ENCODE measurements at regions not wholly inside any gene's neighbourhood (a gene's known extent, or its start where the extent isn't known, plus 50 kb on each side); places are given as distances from the start of the nearest gene placed in this dataset.
A peak's percentile ranks its signal among the peaks of the same experiment; 100 is the strongest.

DNA sequence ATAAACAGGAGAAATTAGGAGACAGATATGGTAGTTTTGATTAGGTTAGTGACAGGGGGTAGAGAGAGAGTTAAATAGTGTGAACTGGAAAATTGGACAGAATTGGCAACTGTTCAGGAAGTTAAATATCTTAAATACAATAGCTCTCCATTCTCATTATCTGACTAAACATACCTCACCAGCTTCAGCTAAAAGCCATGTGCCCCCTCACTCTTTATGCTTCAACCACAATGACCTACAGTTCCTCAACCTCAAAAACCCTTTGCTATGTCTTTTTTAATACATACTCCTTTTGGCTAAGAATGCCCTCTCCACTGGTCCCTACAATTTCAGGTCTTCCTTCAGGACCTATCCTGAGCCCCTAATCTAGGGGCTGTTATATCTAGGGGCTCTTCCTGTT, 740.2 kb upstream of the ZEB2 start:
- TF ChIP-seq, protein P1, sequence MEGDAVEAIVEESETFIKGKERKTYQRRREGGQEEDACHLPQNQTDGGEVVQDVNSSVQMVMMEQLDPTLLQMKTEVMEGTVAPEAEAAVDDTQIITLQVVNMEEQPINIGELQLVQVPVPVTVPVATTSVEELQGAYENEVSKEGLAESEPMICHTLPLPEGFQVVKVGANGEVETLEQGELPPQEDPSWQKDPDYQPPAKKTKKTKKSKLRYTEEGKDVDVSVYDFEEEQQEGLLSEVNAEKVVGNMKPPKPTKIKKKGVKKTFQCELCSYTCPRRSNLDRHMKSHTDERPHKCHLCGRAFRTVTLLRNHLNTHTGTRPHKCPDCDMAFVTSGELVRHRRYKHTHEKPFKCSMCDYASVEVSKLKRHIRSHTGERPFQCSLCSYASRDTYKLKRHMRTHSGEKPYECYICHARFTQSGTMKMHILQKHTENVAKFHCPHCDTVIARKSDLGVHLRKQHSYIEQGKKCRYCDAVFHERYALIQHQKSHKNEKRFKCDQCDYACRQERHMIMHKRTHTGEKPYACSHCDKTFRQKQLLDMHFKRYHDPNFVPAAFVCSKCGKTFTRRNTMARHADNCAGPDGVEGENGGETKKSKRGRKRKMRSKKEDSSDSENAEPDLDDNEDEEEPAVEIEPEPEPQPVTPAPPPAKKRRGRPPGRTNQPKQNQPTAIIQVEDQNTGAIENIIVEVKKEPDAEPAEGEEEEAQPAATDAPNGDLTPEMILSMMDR (IDR thresholded peaks at IDR 0.05) = no peak
- DNase-seq (no peak), ATAC-seq (no peak)
- Histone ChIP-seq H3K9me3 (no peaks in the 10 kb centered on the region), H3K4me3 (no peak overlapping the region), H3K36me3 (ENCODE audit: low read depth) (no peaks in the 10 kb centered on the region), H3K4me1 (ENCODE audit: low read depth) (no peaks in the 10 kb centered on the region)
- intact Hi-C loops (cut with DNase I, micrococcal nuclease) = no loop called here

- ATAC-seq (no peak), DNase-seq (no peak)
- TF ChIP-seq, protein P1 (IDR thresholded peaks at IDR 0.05) = no peak
- H3K4me3 ChIP-seq = no peak overlapping the region
- no peaks in the 10 kb centered on the region for H3K36me3 ChIP-seq (ENCODE audit: low read depth)
- intact Hi-C loops (cut with DNase I, micrococcal nuclease) = no loop called here
- no peaks in the 10 kb centered on the region for H3K9me3 ChIP-seq
- H3K4me1 ChIP-seq (ENCODE audit: low read depth) = no peaks in the 10 kb centered on the region
Measured at GRCh38 chr2:145258903-145259579, 739.1 kb upstream of the ZEB2 start.

DNA sequence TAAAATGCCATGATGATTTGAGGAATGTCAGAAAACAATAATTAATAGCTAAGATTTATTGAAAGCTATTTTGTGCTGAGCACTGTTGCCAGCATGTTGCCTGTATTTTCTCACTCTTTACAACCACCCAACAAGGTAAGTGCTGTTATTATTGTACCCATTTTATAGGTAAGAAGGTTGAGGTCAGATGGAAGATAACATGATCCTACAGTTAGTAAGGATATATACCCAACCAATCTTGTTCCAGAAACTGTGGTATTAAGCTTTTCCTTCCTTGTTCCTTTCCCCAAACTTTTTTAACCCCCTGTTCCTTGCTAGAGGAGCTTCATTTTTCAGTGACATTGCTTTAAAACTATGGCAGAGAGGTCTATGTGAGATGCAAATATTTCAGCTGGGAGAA, 738.0 kb upstream of the ZEB2 start:
- TF ChIP-seq, protein P1 (IDR thresholded peaks at IDR 0.05) = no peak
- DNase-seq (no peak), ATAC-seq (no peak)
- Histone ChIP-seq H3K36me3 (ENCODE audit: low read depth) (no peaks in the 10 kb centered on the region), H3K4me3 (no peak overlapping the region), H3K4me1 (ENCODE audit: low read depth) (no peaks in the 10 kb centered on the region), H3K9me3 (no peaks in the 10 kb centered on the region)
- intact Hi-C loops (cut with DNase I, micrococcal nuclease) = no loop called here

GRCh38 chr2:145256551-145256950, 736.6 kb upstream of the ZEB2 start:
- H3K4me1 ChIP-seq (ENCODE audit: low read depth) = no peaks in the 10 kb centered on the region
- no peaks in the 10 kb centered on the region for H3K36me3 ChIP-seq (ENCODE audit: low read depth)
- H3K4me3 ChIP-seq = no peak overlapping the region
- ATAC-seq = no peak
- DNase-seq = no peak
- intact Hi-C loops (cut with DNase I, micrococcal nuclease) = no loop called here
- no peaks in the 10 kb centered on the region for H3K9me3 ChIP-seq
- TF ChIP-seq, protein P1 (IDR thresholded peaks at IDR 0.05) = no peak

DNA sequence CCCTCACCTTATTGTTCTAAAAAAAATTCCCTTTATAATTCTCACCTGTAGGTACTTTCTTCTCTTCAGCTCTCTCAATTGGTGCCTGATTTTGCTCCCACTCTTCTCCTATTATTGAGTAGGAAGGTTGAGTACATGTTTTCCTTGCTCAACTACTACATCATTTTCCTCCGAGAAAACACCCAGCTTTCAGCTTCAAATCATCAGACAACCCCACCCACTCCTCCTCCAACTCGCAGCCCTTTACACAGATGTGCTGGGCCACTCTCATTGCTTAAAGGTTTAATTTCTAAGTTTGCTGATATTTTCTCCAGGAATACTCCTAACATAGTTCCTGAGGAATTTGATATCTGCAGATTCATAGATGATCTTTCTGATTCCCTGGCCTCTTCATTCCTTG, 734.4 kb upstream of the ZEB2 start:
- DNase-seq = no peak
- Histone ChIP-seq H3K4me3 (no peak overlapping the region), H3K4me1 (ENCODE audit: low read depth) (no peaks in the 10 kb centered on the region), H3K36me3 (ENCODE audit: low read depth) (no peaks in the 10 kb centered on the region), H3K9me3 (no peaks in the 10 kb centered on the region)
- intact Hi-C loops (cut with DNase I, micrococcal nuclease) = no loop called here
- TF ChIP-seq, protein P1 (IDR thresholded peaks at IDR 0.05) = no peak
- ATAC-seq = no peak

GRCh38 chr2:145253492-145253891, 733.6 kb upstream of the ZEB2 start:
- ATAC-seq (peak; percentile 44), DNase-seq (no peak)
- Histone ChIP-seq H3K36me3 (ENCODE audit: low read depth) (no peaks in the 10 kb centered on the region), H3K9me3 (no peaks in the 10 kb centered on the region), H3K4me3 (no peak overlapping the region), H3K4me1 (ENCODE audit: low read depth) (no peaks in the 10 kb centered on the region)
- intact Hi-C loops (cut with DNase I, micrococcal nuclease) = no loop called here
- TF ChIP-seq, protein P1 (IDR thresholded peaks at IDR 0.05) = no peak

Measured in mucosa of descending colon (tissue), 3 donors.